ENCODE measurements at regions not wholly inside any gene's neighbourhood (a gene's known extent, or its start where the extent isn't known, plus 50 kb on each side); places are given as distances from the start of the nearest gene placed in this dataset.

DNA sequence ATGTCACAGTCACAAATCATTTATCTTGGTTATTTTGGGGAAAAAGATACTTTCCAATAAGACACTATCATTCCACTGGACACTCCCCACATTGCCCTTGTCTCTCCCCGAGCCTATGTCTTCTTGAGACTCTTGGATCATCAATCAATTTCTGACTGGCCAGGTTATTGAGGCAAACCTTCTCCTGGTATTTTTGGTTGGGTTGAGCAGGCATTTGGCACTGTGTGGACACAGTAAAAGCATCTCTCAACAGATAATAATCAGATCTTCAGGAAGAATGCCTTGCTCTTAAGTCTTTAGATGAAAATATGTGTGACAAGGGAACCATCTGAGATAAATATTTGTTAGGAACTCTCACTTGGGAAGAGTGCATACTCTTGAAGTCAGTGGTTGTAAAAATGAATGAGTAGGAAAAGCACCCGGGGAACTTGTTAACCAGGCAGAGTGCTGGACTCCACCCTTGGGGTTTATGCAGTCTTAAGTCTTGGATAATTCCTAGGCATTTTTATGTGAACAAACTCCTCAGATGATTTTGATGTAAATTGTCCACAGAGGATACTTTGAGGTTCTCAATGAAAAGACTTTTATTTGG is 223.8 kb upstream of the CLINT1 start:
- TF ChIP-seq ZNF296 (CRISPR knock-in tag; conservative IDR thresholded peaks at IDR 0.05) (no peak), HCFC1 (IDR thresholded peaks at IDR 0.05; ENCODE audit: low read depth, low read length) (no peak), JUND (CRISPR knock-in tag; IDR thresholded peaks at IDR 0.05) (no peak)
- TF ChIP-seq, protein P1, sequence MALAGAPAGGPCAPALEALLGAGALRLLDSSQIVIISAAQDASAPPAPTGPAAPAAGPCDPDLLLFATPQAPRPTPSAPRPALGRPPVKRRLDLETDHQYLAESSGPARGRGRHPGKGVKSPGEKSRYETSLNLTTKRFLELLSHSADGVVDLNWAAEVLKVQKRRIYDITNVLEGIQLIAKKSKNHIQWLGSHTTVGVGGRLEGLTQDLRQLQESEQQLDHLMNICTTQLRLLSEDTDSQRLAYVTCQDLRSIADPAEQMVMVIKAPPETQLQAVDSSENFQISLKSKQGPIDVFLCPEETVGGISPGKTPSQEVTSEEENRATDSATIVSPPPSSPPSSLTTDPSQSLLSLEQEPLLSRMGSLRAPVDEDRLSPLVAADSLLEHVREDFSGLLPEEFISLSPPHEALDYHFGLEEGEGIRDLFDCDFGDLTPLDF (CRISPR knock-in tag; IDR thresholded peaks at IDR 0.05), result no peak
- TF ChIP-seq, protein P2, sequence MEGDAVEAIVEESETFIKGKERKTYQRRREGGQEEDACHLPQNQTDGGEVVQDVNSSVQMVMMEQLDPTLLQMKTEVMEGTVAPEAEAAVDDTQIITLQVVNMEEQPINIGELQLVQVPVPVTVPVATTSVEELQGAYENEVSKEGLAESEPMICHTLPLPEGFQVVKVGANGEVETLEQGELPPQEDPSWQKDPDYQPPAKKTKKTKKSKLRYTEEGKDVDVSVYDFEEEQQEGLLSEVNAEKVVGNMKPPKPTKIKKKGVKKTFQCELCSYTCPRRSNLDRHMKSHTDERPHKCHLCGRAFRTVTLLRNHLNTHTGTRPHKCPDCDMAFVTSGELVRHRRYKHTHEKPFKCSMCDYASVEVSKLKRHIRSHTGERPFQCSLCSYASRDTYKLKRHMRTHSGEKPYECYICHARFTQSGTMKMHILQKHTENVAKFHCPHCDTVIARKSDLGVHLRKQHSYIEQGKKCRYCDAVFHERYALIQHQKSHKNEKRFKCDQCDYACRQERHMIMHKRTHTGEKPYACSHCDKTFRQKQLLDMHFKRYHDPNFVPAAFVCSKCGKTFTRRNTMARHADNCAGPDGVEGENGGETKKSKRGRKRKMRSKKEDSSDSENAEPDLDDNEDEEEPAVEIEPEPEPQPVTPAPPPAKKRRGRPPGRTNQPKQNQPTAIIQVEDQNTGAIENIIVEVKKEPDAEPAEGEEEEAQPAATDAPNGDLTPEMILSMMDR (CRISPR knock-in tag; IDR thresholded peaks at IDR 0.05), result no peak
- TF ChIP-seq, protein P3, sequence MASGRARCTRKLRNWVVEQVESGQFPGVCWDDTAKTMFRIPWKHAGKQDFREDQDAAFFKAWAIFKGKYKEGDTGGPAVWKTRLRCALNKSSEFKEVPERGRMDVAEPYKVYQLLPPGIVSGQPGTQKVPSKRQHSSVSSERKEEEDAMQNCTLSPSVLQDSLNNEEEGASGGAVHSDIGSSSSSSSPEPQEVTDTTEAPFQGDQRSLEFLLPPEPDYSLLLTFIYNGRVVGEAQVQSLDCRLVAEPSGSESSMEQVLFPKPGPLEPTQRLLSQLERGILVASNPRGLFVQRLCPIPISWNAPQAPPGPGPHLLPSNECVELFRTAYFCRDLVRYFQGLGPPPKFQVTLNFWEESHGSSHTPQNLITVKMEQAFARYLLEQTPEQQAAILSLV (CRISPR knock-in tag; IDR thresholded peaks at IDR 0.05; ENCODE audit: borderline replicate concordance), result no peak
- TF ChIP-seq, protein P4, sequence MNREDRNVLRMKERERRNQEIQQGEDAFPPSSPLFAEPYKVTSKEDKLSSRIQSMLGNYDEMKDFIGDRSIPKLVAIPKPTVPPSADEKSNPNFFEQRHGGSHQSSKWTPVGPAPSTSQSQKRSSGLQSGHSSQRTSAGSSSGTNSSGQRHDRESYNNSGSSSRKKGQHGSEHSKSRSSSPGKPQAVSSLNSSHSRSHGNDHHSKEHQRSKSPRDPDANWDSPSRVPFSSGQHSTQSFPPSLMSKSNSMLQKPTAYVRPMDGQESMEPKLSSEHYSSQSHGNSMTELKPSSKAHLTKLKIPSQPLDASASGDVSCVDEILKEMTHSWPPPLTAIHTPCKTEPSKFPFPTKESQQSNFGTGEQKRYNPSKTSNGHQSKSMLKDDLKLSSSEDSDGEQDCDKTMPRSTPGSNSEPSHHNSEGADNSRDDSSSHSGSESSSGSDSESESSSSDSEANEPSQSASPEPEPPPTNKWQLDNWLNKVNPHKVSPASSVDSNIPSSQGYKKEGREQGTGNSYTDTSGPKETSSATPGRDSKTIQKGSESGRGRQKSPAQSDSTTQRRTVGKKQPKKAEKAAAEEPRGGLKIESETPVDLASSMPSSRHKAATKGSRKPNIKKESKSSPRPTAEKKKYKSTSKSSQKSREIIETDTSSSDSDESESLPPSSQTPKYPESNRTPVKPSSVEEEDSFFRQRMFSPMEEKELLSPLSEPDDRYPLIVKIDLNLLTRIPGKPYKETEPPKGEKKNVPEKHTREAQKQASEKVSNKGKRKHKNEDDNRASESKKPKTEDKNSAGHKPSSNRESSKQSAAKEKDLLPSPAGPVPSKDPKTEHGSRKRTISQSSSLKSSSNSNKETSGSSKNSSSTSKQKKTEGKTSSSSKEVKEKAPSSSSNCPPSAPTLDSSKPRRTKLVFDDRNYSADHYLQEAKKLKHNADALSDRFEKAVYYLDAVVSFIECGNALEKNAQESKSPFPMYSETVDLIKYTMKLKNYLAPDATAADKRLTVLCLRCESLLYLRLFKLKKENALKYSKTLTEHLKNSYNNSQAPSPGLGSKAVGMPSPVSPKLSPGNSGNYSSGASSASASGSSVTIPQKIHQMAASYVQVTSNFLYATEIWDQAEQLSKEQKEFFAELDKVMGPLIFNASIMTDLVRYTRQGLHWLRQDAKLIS (CRISPR knock-in tag; IDR thresholded peaks at IDR 0.05), result no peak
